ENCODE measurements at regions not wholly inside any gene's neighbourhood (a gene's known extent, or its start where the extent isn't known, plus 50 kb on each side); places are given as distances from the start of the nearest gene placed in this dataset.
"Not testable (repeated sequence)": the region's sequence is repeated elsewhere in the genome, so short reads cannot be mapped to it uniquely, and the experiment has no call there.

GRCh38 chr14:103192246-103192840, 69.1 kb downstream of the TNFAIP2 start:
- Histone ChIP-seq H3K4me3 (no peak overlapping the region), H3K4me1 (peaks cover 4% of the 10 kb centered on the region), H3K27ac (no peak overlapping the region), H3K4me2 (no peak overlapping the region), H3K79me2 (ENCODE audit: low read depth) (no peaks in the 10 kb centered on the region), H4K20me1 (ENCODE audit: low read depth) (peaks cover 3% of the 10 kb centered on the region), H2AFZ (replicated peaks) (no peak overlapping the region), H3K36me3 (no peaks in the 10 kb centered on the region), H3F3A (ENCODE audit: low read depth) (peaks cover 5% of the 10 kb centered on the region), H3K9ac (no peak overlapping the region), H3K27me3 (peaks cover 36% of the 10 kb centered on the region), H3K9me3 (ENCODE audit: low read depth) (no peaks in the 10 kb centered on the region)
- Mint-ChIP-seq H3K4me1 (peaks cover 14% of the 10 kb centered on the region), H3K27ac (no peak overlapping the region), H3K27me3 (ENCODE audit: insufficient read depth, low read depth) (peaks cover 28% of the 10 kb centered on the region), H3K36me3 (no peaks in the 10 kb centered on the region), H3K9me3 (peaks cover 19% of the 10 kb centered on the region), H3K4me3 (no peak overlapping the region)
- DNase-seq (ENCODE audit: low spot score): no peak
- no peak for TF ChIP-seq EZH2phosphoT487 (IDR thresholded peaks at IDR 0.05)
- TF ChIP-seq EZH2 (IDR thresholded peaks at IDR 0.05): no peak
- TF ChIP-seq CTCF (IDR thresholded peaks at IDR 0.05): no peak

GRCh38 chr14:103192861-103193260, 69.6 kb downstream of the TNFAIP2 start:
- H3K9me3 Mint-ChIP-seq: peaks cover 21% of the 10 kb centered on the region
- H3K4me3 Mint-ChIP-seq; H3K27ac Mint-ChIP-seq; H3F3A ChIP-seq (ENCODE audit: low read depth); H3K9ac ChIP-seq; H3K4me3 ChIP-seq; DNase-seq (ENCODE audit: low spot score); H3K9me3 ChIP-seq (ENCODE audit: low read depth); H3K27ac ChIP-seq; H3K4me1 ChIP-seq; H3K36me3 Mint-ChIP-seq; H3K36me3 ChIP-seq; H4K20me1 ChIP-seq (ENCODE audit: low read depth); H3K4me2 ChIP-seq; H3K4me1 Mint-ChIP-seq; H3K79me2 ChIP-seq (ENCODE audit: low read depth); H2AFZ ChIP-seq (replicated peaks): not testable (repeated sequence)
- H3K27me3 Mint-ChIP-seq (ENCODE audit: insufficient read depth, low read depth): peaks cover 28% of the 10 kb centered on the region
- H3K27me3 ChIP-seq: peaks cover 31% of the 10 kb centered on the region

- not testable (repeated sequence) for H3K4me3 ChIP-seq; H3K4me1 Mint-ChIP-seq; H3K27ac ChIP-seq; H3K27ac Mint-ChIP-seq; H3F3A ChIP-seq (ENCODE audit: low read depth); H3K79me2 ChIP-seq (ENCODE audit: low read depth); H3K9me3 ChIP-seq (ENCODE audit: low read depth); H2AFZ ChIP-seq (replicated peaks); H4K20me1 ChIP-seq (ENCODE audit: low read depth); H3K36me3 Mint-ChIP-seq; H3K4me3 Mint-ChIP-seq; H3K36me3 ChIP-seq; H3K4me1 ChIP-seq; DNase-seq (ENCODE audit: low spot score); H3K4me2 ChIP-seq; H3K9ac ChIP-seq
- H3K9me3 Mint-ChIP-seq: peaks cover 17% of the 10 kb centered on the region
- peaks cover 24% of the 10 kb centered on the region for H3K27me3 Mint-ChIP-seq (ENCODE audit: insufficient read depth, low read depth)
- H3K27me3 ChIP-seq: peaks cover 25% of the 10 kb centered on the region
Observed at GRCh38 chr14:103193491-103193890, 70.2 kb downstream of the TNFAIP2 start.

- H3K36me3 ChIP-seq: no peaks in the 10 kb centered on the region
- H3K9me3 ChIP-seq (ENCODE audit: low read depth): no peaks in the 10 kb centered on the region
- H3K4me1 Mint-ChIP-seq: peaks cover 4% of the 10 kb centered on the region
- H3K79me2 ChIP-seq (ENCODE audit: low read depth): no peaks in the 10 kb centered on the region
- no peaks in the 10 kb centered on the region for H3K36me3 Mint-ChIP-seq
- no peak overlapping the region for H3K4me3 ChIP-seq
- H3K27me3 Mint-ChIP-seq (ENCODE audit: insufficient read depth, low read depth): peaks cover 21% of the 10 kb centered on the region
- no peaks in the 10 kb centered on the region for H3F3A ChIP-seq (ENCODE audit: low read depth)
- H3K4me1 ChIP-seq: no peaks in the 10 kb centered on the region
- no peak overlapping the region for H3K4me3 Mint-ChIP-seq
- no peak overlapping the region for H2AFZ ChIP-seq (replicated peaks)
- no peaks in the 10 kb centered on the region for H4K20me1 ChIP-seq (ENCODE audit: low read depth)
- TF ChIP-seq EZH2phosphoT487 (IDR thresholded peaks at IDR 0.05) (no peak), CTCF (IDR thresholded peaks at IDR 0.05) (no peak), EZH2 (IDR thresholded peaks at IDR 0.05) (no peak)
- H3K9me3 Mint-ChIP-seq: peaks cover 15% of the 10 kb centered on the region
- H3K27ac Mint-ChIP-seq: no peak overlapping the region
- H3K27me3 ChIP-seq: peaks cover 15% of the 10 kb centered on the region
- no peak overlapping the region for H3K9ac ChIP-seq
- no peak overlapping the region for H3K27ac ChIP-seq
- no peak overlapping the region for H3K4me2 ChIP-seq
- DNase-seq (ENCODE audit: low spot score): no peak
Observed at GRCh38 chr14:103194256-103195045, 71.2 kb downstream of the TNFAIP2 start.
